SK-N-SH (cell line): ENCODE measurements at regions not wholly inside any gene's neighbourhood (a gene's known extent, or its start where the extent isn't known, plus 50 kb on each side); places are given as distances from the start of the nearest gene placed in this dataset.

ENCODE experiments used
- CTCF ChIA-PET: fragments of 300-600, 350-600 bp; formaldehyde crosslinking; extraction: SDS; loops from one replicate; lab custom pipeline; 2021; lab: Yijun Ruan, JAX
- POLR2A ChIA-PET: fragments of 350-600 bp; sonication (Branson Sonifier 250); formaldehyde crosslinking; extraction: SDS; loops from one replicate; lab custom pipeline; 2020; ENCODE audit warnings: antibody characterized with exemption, inconsistent platforms; lab: Yijun Ruan, JAX
- DNase-seq: peaks from one replicate; pipeline ENCODE4 v3.0.0; 2012
- H2AFZ ChIP-seq: fragments of 200-600 bp; sonication (generic); 2 replicates; pipeline ENCODE4 v1.8.1; 2016; ENCODE audit warnings: antibody characterized with exemption, mild to moderate bottlenecking, low read depth
- H3F3A ChIP-seq: fragments of 200-600 bp; sonication (generic); replicated peaks from 2 replicates; pipeline ENCODE3; 2016; ENCODE audit warnings: antibody characterized with exemption, mild to moderate bottlenecking; ENCODE audit not compliant: insufficient read depth
- H3K27ac ChIP-seq, 2 experiments: fragments of 200-500 bp in 1 of 2; fragments of 200-600 bp in 1 of 2; sonication (Bioruptor generic) in 1 of 2; sonication (generic), shearing (Covaris generic) in 1 of 2; 2 replicates each; pipeline versions ENCODE4 v1.5.1 to v1.6.1; 2014 to 2016; ENCODE audit warnings: low read depth in 2 of 2, inconsistent platforms in 1 of 2, low read length in 1 of 2, mild to moderate bottlenecking in 1 of 2, mixed read lengths in 1 of 2
- H3K27me3 ChIP-seq: fragments of 200-600 bp; sonication (generic), shearing (Covaris generic); 2 replicates; pipeline ENCODE4 v1.6.1; 2016; ENCODE audit warnings: mixed run types; ENCODE audit not compliant: insufficient read depth
- H3K36me3 ChIP-seq, 2 experiments: fragments of 200-500 bp in 1 of 2; fragments of 200-600 bp in 1 of 2; sonication (Bioruptor generic) in 1 of 2; sonication (generic) in 1 of 2; replicated peaks in 1 of 2; 2 replicates each; pipeline versions ENCODE3 to v1.5.1; 2014 to 2016; ENCODE audit warnings: low read length in 1 of 2, mild to moderate bottlenecking in 1 of 2; ENCODE audit not compliant: insufficient read depth in 2 of 2, control insufficient read depth in 1 of 2
- H3K4me1 ChIP-seq, 2 experiments: fragments of 200-500 bp in 1 of 2; fragments of 200-600 bp in 1 of 2; sonication (Bioruptor generic) in 1 of 2; sonication (generic), shearing (Covaris generic) in 1 of 2; 2 replicates each; pipeline versions ENCODE4 v1.5.1 to v1.6.1; 2014 to 2016; ENCODE audit warnings: low read depth in 1 of 2, low read length in 1 of 2, mixed run types in 1 of 2; ENCODE audit not compliant: insufficient read depth in 2 of 2, control insufficient read depth in 1 of 2
- H3K4me2 ChIP-seq: fragments of 200-600 bp; sonication (generic), shearing (Covaris generic); 2 replicates; pipeline ENCODE4 v1.6.1; 2017; ENCODE audit warnings: mixed run types
- H3K4me3 ChIP-seq, 2 experiments: fragments of 200-500 bp in 1 of 2; fragments of 200-600 bp in 1 of 2; sonication (Bioruptor generic) in 1 of 2; sonication (generic), shearing (Covaris generic) in 1 of 2; 2 replicates each; pipeline versions ENCODE4 v1.5.1 to v1.8.1; 2014 to 2016; ENCODE audit warnings: low read depth in 2 of 2, inconsistent platforms in 1 of 2, low read length in 1 of 2, mild to moderate bottlenecking in 1 of 2, mixed read lengths in 1 of 2, moderate library complexity in 1 of 2
- H3K79me2 ChIP-seq: fragments of 200-600 bp; sonication (generic); 2 replicates; pipeline ENCODE4 v1.8.1; 2017; ENCODE audit warnings: mild to moderate bottlenecking; ENCODE audit not compliant: insufficient read depth
- H3K9ac ChIP-seq: fragments of 200-600 bp; sonication (generic); 2 replicates; pipeline ENCODE4 v1.6.1; 2017; ENCODE audit warnings: mixed run types
- H3K9me2 ChIP-seq: fragments of 200-600 bp; sonication (generic); 2 replicates; pipeline ENCODE4 v1.6.1; 2017; ENCODE audit warnings: mixed run types
- H3K9me3 ChIP-seq: fragments of 200-600 bp; sonication (generic); 2 replicates; pipeline ENCODE4 v1.6.1; 2017; ENCODE audit warnings: mixed run types, mild to moderate bottlenecking, moderate library complexity
- H4K20me1 ChIP-seq: fragments of 200-600 bp; sonication (generic); 2 replicates; pipeline ENCODE4 v1.6.1; 2017; ENCODE audit warnings: mild to moderate bottlenecking, mixed run types; ENCODE audit not compliant: insufficient read depth
- ELF1 ChIP-seq: IDR thresholded peaks from 2 replicates; pipeline ENCODE4 v1.4.0; 2012
- EP300 ChIP-seq, 2 experiments: IDR thresholded peaks; 2 replicates each; pipeline versions ENCODE4 v1.4.0 to v1.6.1; 2012; ENCODE audit warnings: borderline replicate concordance in 1 of 2, low read depth in 1 of 2, low read length in 1 of 2
- FOXJ3 ChIP-seq: sonication (generic); formaldehyde crosslinking; IDR thresholded peaks from 2 replicates; pipeline ENCODE4 v1.5.1; 2020; ENCODE audit warnings: mild to moderate bottlenecking, missing genetic modification reagents
- GATA2 ChIP-seq: sonication (generic); formaldehyde crosslinking; IDR thresholded peaks from 2 replicates; pipeline ENCODE4 v1.5.0; 2020; ENCODE audit warnings: mild to moderate bottlenecking, missing genetic modification reagents
- MAX ChIP-seq: IDR thresholded peaks from 2 replicates; pipeline ENCODE4 v1.4.0; 2012; ENCODE audit warnings: low read depth
- NFIC ChIP-seq: IDR thresholded peaks from 2 replicates; pipeline ENCODE4 v1.4.0; 2012; ENCODE audit warnings: borderline replicate concordance
- PBX3 ChIP-seq: IDR thresholded peaks from 2 replicates; pipeline ENCODE4; 2012
- POLR2AphosphoS5 ChIP-seq: IDR thresholded peaks from 2 replicates; pipeline ENCODE4 v1.6.1; 2012; ENCODE audit warnings: low read depth, low read length
- RAD21 ChIP-seq: IDR thresholded peaks from 2 replicates; pipeline ENCODE4 v1.6.1; 2012; ENCODE audit warnings: mild to moderate bottlenecking, low read length
- RCOR1 ChIP-seq: fragments of 150-350 bp; IDR thresholded peaks from 2 replicates; pipeline ENCODE4 v1.6.1; 2017; ENCODE audit warnings: antibody characterized with exemption, low read length
- RFX5 ChIP-seq: IDR thresholded peaks from 2 replicates; pipeline ENCODE4 v1.6.1; 2012; ENCODE audit warnings: mild to moderate bottlenecking, improper control_type of control experiment, low read length
- SMC3 ChIP-seq: IDR thresholded peaks from 2 replicates; pipeline ENCODE4 v1.6.1; 2012; ENCODE audit warnings: low read depth, low read length, improper control_type of control experiment
- TCF12 ChIP-seq: IDR thresholded peaks from 2 replicates; pipeline ENCODE4 v1.4.0; 2012
- USF1 ChIP-seq: IDR thresholded peaks from 2 replicates; pipeline ENCODE4 v1.4.0; 2012; ENCODE audit warnings: low read depth, borderline replicate concordance
- ZBTB33 ChIP-seq: IDR thresholded peaks from 2 replicates; pipeline ENCODE4 v1.4.0; 2012; ENCODE audit warnings: low read depth, borderline replicate concordance
- WGBS: methylation state at CpG from one replicate; pipeline ENCODE4 v1.1.6; 2017; ENCODE audit warnings: low lambda C conversion rate; 5-methylcytosine and 5-hydroxymethylcytosine counted together

- no peaks in the 10 kb centered on the region for H3K9me2 ChIP-seq
Observed at GRCh38 chr11:79950741-79951140, 509.9 kb upstream of the TENM4 start.

More at GRCh38 chr11:79950741-79951140, 509.9 kb upstream of the TENM4 start:
- Histone ChIP-seq H3K4me1 (no peaks in the 10 kb centered on the region), H3F3A (no peaks in the 10 kb centered on the region), H3K27ac (no peak overlapping the region), H3K9me3 (no peaks in the 10 kb centered on the region), H4K20me1 (no peaks in the 10 kb centered on the region), H3K4me3 (no peak overlapping the region), H2AFZ (no peak overlapping the region), H3K27me3 (no peaks in the 10 kb centered on the region), H3K9ac (no peak overlapping the region), H3K4me2 (no peak overlapping the region), H3K79me2 (no peaks in the 10 kb centered on the region), H3K36me3 (no peaks in the 10 kb centered on the region)
- DNase-seq: no peak
- ChIA-PET CTCF (interaction anchor here (1.0 kb wide), 1 partner anchor 1218 kb away, joined by 3 read pairs; no protein-coding TSS in a partner anchor), POLR2A (no interaction called here)
- WGBS: 23% methylated on average over 4 of the region's 4 CpGs
- TF ChIP-seq FOXJ3 (CRISPR knock-in tag) (no peak), MAX (no peak), PBX3 (no peak), RFX5 (no peak), GATA2 (CRISPR knock-in tag) (no peak), TCF12 (no peak), ZBTB33 (no peak), RCOR1 (no peak), SMC3 (no peak), EP300 (IDR thresholded peaks at IDR 0.05; ENCODE audit: borderline replicate concordance in 1 of 2, low read depth in 1 of 2, low read length in 1 of 2) (no peak), RAD21 (no peak), USF1 (no peak), NFIC (no peak), POLR2AphosphoS5 (no peak), ELF1 (no peak)
